ENCODE measurements at regions not wholly inside any gene's neighbourhood (a gene's known extent, or its start where the extent isn't known, plus 50 kb on each side); places are given as distances from the start of the nearest gene placed in this dataset.

DNA sequence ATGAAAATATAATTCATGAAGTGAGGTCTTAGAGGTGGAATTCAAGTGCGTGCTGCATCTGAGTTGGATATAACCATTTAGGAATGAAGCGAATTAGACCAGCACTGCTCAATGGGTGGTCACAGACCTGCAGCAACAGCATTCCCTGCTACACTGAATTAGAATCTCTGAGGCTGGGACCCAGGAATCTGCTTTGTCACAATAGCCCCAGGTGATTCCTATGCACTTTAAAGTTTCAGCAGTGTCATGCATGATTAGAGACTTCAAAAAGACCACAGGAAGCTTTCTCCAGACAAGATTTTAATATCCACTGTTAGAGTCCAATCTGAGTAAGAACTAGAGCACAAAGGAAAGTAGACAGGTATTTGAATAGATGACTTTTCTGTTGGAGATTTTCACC is 352.8 kb upstream of the VSTM2A start:
- no TSS peak for BruUV-seq (replicated peaks)
- CTCF ChIA-PET, result no interaction called here
- Histone ChIP-seq H3K27ac (ENCODE audit: control insufficient read depth, insufficient read depth) (no peak overlapping the region), H3K27me3 (replicated peaks in 1 of 2; ENCODE audit: control insufficient read depth in 2 of 2, insufficient read depth in 2 of 2, low read length in 1 of 2) (no peaks in the 10 kb centered on the region), H4K20me1 (ENCODE audit: control insufficient read depth, insufficient read depth) (no peaks in the 10 kb centered on the region), H3K36me3 (ENCODE audit: control insufficient read depth in 2 of 2, insufficient read depth in 2 of 2, low read length in 1 of 2) (no peaks in the 10 kb centered on the region), H2AFZ (ENCODE audit: control insufficient read depth, low read depth, low read length) (no peak overlapping the region), H3K4me2 (ENCODE audit: control insufficient read depth, insufficient read depth) (no peak overlapping the region), H3K4me1 (ENCODE audit: control insufficient read depth, insufficient read depth, low read length) (no peaks in the 10 kb centered on the region), H3K79me2 (ENCODE audit: control insufficient read depth, insufficient read depth, low read length) (no peaks in the 10 kb centered on the region), H3K4me3 (no peak overlapping the region), H3K9ac (ENCODE audit: control insufficient read depth, insufficient read depth, low read length) (no peak overlapping the region), H3K9me3 (replicated peaks; ENCODE audit: control insufficient read depth, insufficient read depth, low read length) (no peaks in the 10 kb centered on the region)
- TF ChIP-seq MYC (IDR thresholded peaks at IDR 0.05; ENCODE audit: insufficient read depth, insufficient read length, insufficient replicate concordance, low read length, severe bottlenecking), result no peak
- intact Hi-C loops (cut with micrococcal nuclease; ENCODE audit: unreplicated experiment) (no loop called here), in situ Hi-C loops (cut with MboI) (no loop called here)
- POLR2A ChIA-PET, result no interaction called here
- FAIRE-seq (no peak), ATAC-seq (no peak), DNase-seq (ENCODE audit: low read depth, low spot score) (no peak)
- WGBS (ENCODE audit: insufficient coverage, insufficient replicate concordance, low lambda C conversion rate, missing lambda C conversion rate), result 0% methylated on average over 2 of the region's 2 CpGs
- SMC1A ChIA-PET (ENCODE audit: uncharacterized antibody, unreplicated experiment), result no interaction called here
- RAD21 ChIA-PET (ENCODE audit: unreplicated experiment), result no interaction called here

DNA sequence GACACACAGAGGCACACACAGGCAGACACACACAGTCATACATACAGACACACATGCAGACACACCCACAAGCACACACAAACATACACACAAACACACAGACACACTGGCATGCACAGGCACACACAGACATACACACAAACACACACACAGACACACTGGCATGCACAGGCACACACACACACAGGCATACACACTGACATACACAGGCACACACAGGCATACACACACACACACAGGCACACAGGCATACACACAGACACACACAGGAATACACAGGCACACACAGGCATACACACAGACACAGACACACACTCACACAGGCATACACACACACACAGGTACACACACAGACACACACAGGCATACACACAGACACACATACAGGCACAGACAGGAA is 340.7 kb upstream of the VSTM2A start:
- RAD21 ChIA-PET (ENCODE audit: unreplicated experiment), result no interaction called here
- no peak overlapping the region for H3K9ac ChIP-seq (ENCODE audit: control insufficient read depth, insufficient read depth, low read length)
- no peaks in the 10 kb centered on the region for H3K4me1 ChIP-seq (ENCODE audit: control insufficient read depth, insufficient read depth, low read length)
- in situ Hi-C loops (cut with MboI), result no loop called here
- POLR2A ChIA-PET, result no interaction called here
- peak; percentile 13 for FAIRE-seq
- no peak overlapping the region for H2AFZ ChIP-seq (ENCODE audit: control insufficient read depth, low read depth, low read length)
- TF ChIP-seq NR2C2 (IDR thresholded peaks at IDR 0.05; ENCODE audit: borderline replicate concordance, control insufficient read depth, insufficient read length, low read depth) (peak; percentile 62), NFXL1 (IDR thresholded peaks at IDR 0.05; ENCODE audit: borderline replicate concordance) (no peak)
- SMC1A ChIA-PET (ENCODE audit: uncharacterized antibody, unreplicated experiment), result no interaction called here
- intact Hi-C loops (cut with micrococcal nuclease; ENCODE audit: unreplicated experiment), result no loop called here
- no peaks in the 10 kb centered on the region for H4K20me1 ChIP-seq (ENCODE audit: control insufficient read depth, insufficient read depth)
- no peaks in the 10 kb centered on the region for H3K79me2 ChIP-seq (ENCODE audit: control insufficient read depth, insufficient read depth, low read length)
- no TSS peak for BruUV-seq (replicated peaks)
- DNase-seq (ENCODE audit: low read depth, low spot score), result no peak
- H3K27me3 ChIP-seq (replicated peaks in 1 of 2; ENCODE audit: control insufficient read depth in 2 of 2, insufficient read depth in 2 of 2, low read length in 1 of 2), result no peaks in the 10 kb centered on the region
- H3K36me3 ChIP-seq (ENCODE audit: control insufficient read depth in 2 of 2, insufficient read depth in 2 of 2, low read length in 1 of 2), result no peaks in the 10 kb centered on the region
- no peak overlapping the region for H3K4me3 ChIP-seq
- no peaks in the 10 kb centered on the region for H3K9me3 ChIP-seq (replicated peaks; ENCODE audit: control insufficient read depth, insufficient read depth, low read length)
- ATAC-seq, result no peak
- CTCF ChIA-PET, result no interaction called here
- no peak overlapping the region for H3K4me2 ChIP-seq (ENCODE audit: control insufficient read depth, insufficient read depth)
- no peak overlapping the region for H3K27ac ChIP-seq (ENCODE audit: control insufficient read depth, insufficient read depth)

All from GM12878 (cell line).